Lung (tissue), 11 donors: ENCODE measurements at regions not wholly inside any gene's neighbourhood (a gene's known extent, or its start where the extent isn't known, plus 50 kb on each side); places are given as distances from the start of the nearest gene placed in this dataset.
A peak's percentile ranks its signal among the peaks of the same experiment; 100 is the strongest.

Experiments
- ATAC-seq: fragments of 200-7000 bp; cut with Tn5 transposase; one replicate; pipeline ENCODE4 v1.9.1; 2020; ENCODE audit warnings: moderate number of reproducible peaks; ENCODE audit not compliant: insufficient read depth, low FRiP score
- DNase-seq, 3 donors: peaks; one replicate each; pipeline ENCODE4 v3.0.0-alpha.2; 2013 to 2017
- H3K27ac ChIP-seq, 2 donors: one replicate each; pipeline ENCODE4 v1.5.1; 2013; ENCODE audit warnings: mild to moderate bottlenecking in 2 of 2, moderate library complexity in 2 of 2, control low read depth in 1 of 2, inconsistent platforms in 1 of 2, low read depth in 1 of 2, low read length in 1 of 2
- H3K27me3 ChIP-seq, 3 donors: one replicate each; pipeline ENCODE4 v1.5.1; 2013; ENCODE audit warnings: low read length in 2 of 3; ENCODE audit not compliant: control insufficient read depth in 3 of 3, insufficient read depth in 3 of 3
- H3K36me3 ChIP-seq, 4 donors: one replicate each; pipeline ENCODE4 v1.5.1; 2013; ENCODE audit warnings: low read length in 4 of 4, mild to moderate bottlenecking in 1 of 4, moderate library complexity in 1 of 4; ENCODE audit not compliant: control insufficient read depth in 4 of 4, insufficient read depth in 4 of 4
- H3K4me1 ChIP-seq, 5 donors: one replicate each; pipeline ENCODE4 v1.5.1; 2013; ENCODE audit warnings: low read length in 5 of 5, mild to moderate bottlenecking in 2 of 5, moderate library complexity in 1 of 5; ENCODE audit not compliant: control insufficient read depth in 5 of 5, insufficient read depth in 5 of 5
- H3K4me3 ChIP-seq: one replicate; pipeline ENCODE4 v1.5.1; 2013; ENCODE audit warnings: mild to moderate bottlenecking, control low read depth, moderate library complexity
- H3K9ac ChIP-seq, 2 donors: one replicate each; pipeline ENCODE4 v1.5.1; 2013; ENCODE audit warnings: low read length in 2 of 2, control low read depth in 1 of 2; ENCODE audit not compliant: insufficient read depth in 1 of 2
- H3K9me3 ChIP-seq, 4 donors: one replicate each; pipeline ENCODE4 v1.5.1; 2013; ENCODE audit warnings: low read length in 3 of 4, mild to moderate bottlenecking in 1 of 4, moderate library complexity in 1 of 4; ENCODE audit not compliant: control insufficient read depth in 4 of 4, insufficient read depth in 3 of 4
- CTCF ChIP-seq: IDR thresholded peaks from 2 replicates; pipeline ENCODE4 v1.5.1; 2012; ENCODE audit warnings: mild to moderate bottlenecking; ENCODE audit errors: control extremely low read depth, extremely low read depth
- whole genome bisulfite sequencing, 2 donors: extraction: QIAGEN DNeasy Blood & Tissue Kit; methylation state at CpG; one replicate each; pipeline ENCODE4 v1.1.7; 2013; 5-methylcytosine and 5-hydroxymethylcytosine counted together
- donor health status: control.
- donor health status: control.
- donor health status: Bipolar disorder and iron deficiency.
- donor health status: healthy.
- donor health status: DM: yes; HTN: yes; CAD: no.

GRCh38 chr3:31004025-31004678 lies 109.7 kb upstream of the GADL1 start:
- H3K27ac ChIP-seq = no peak overlapping the region
- no peak for TF ChIP-seq CTCF
- no peak overlapping the region for H3K9ac ChIP-seq
- DNase-seq (peak in 2 of 3 donors; percentile 13 to 25), ATAC-seq (no peak)
- H3K4me1 ChIP-seq = no peaks in the 10 kb centered on the region
- no peaks in the 10 kb centered on the region for H3K27me3 ChIP-seq
- no peaks in the 10 kb centered on the region for H3K36me3 ChIP-seq
- peaks cover 0 to 2% (median 0%) of the 10 kb centered on the region in 4 donors for H3K9me3 ChIP-seq
- WGBS, 2 donors = 64 to 65% methylated on average over 3 of the region's 3 CpGs
- no peak overlapping the region for H3K4me3 ChIP-seq

- Histone ChIP-seq H3K27me3 (no peaks in the 10 kb centered on the region), H3K4me1 (no peaks in the 10 kb centered on the region), H3K9ac (no peak overlapping the region), H3K9me3 (peaks cover 0 to 2% (median 0%) of the 10 kb centered on the region in 4 donors), H3K27ac (no peak overlapping the region), H3K36me3 (no peaks in the 10 kb centered on the region), H3K4me3 (no peak overlapping the region)
- ATAC-seq (no peak), DNase-seq (no peak)
- no peak for TF ChIP-seq CTCF
Measured at GRCh38 chr3:31008994-31009393, 114.5 kb upstream of the GADL1 start.

GRCh38 chr3:31009881-31010280 lies 115.4 kb upstream of the GADL1 start:
- no peak for TF ChIP-seq CTCF
- Histone ChIP-seq H3K4me1 (no peaks in the 10 kb centered on the region), H3K27ac (no peak overlapping the region), H3K4me3 (no peak overlapping the region), H3K9me3 (peaks cover 0 to 2% (median 0%) of the 10 kb centered on the region in 4 donors), H3K27me3 (no peaks in the 10 kb centered on the region), H3K36me3 (no peaks in the 10 kb centered on the region), H3K9ac (no peak overlapping the region)
- DNase-seq (no peak), ATAC-seq (no peak)

- 31 to 64% methylated on average over 2 of the region's 2 CpGs for WGBS, 2 donors
- no peak for ATAC-seq
Measured at GRCh38 chr3:31010491-31010890, 116.0 kb upstream of the GADL1 start.

More at GRCh38 chr3:31010491-31010890, 116.0 kb upstream of the GADL1 start:
- no peaks in the 10 kb centered on the region for H3K4me1 ChIP-seq
- no peak for DNase-seq
- H3K9ac ChIP-seq = no peak overlapping the region
- H3K27me3 ChIP-seq = no peaks in the 10 kb centered on the region
- TF ChIP-seq CTCF = no peak
- H3K4me3 ChIP-seq = no peak overlapping the region
- no peaks in the 10 kb centered on the region for H3K36me3 ChIP-seq
- no peaks in the 10 kb centered on the region for H3K9me3 ChIP-seq
- no peak overlapping the region for H3K27ac ChIP-seq
